Panc1 (cell line): ENCODE measurements at regions not wholly inside any gene's neighbourhood (a gene's known extent, or its start where the extent isn't known, plus 50 kb on each side); places are given as distances from the start of the nearest gene placed in this dataset.

Source experiments
- POLR2AphosphoS5 ChIP-seq: IDR thresholded peaks from 2 replicates; pipeline ENCODE4 v1.6.1; 2012; ENCODE audit warnings: mild to moderate bottlenecking, low read depth, low read length, moderate library complexity
- REST ChIP-seq, 2 experiments: IDR thresholded peaks; 2 replicates each; pipeline ENCODE4 v1.6.1; 2011 to 2012; ENCODE audit warnings: low read depth in 2 of 2, control low read depth in 1 of 2, low read length in 1 of 2, mild to moderate bottlenecking in 1 of 2, moderate library complexity in 1 of 2; ENCODE audit not compliant: insufficient read depth in 1 of 2
- TF ChIP-seq, protein P1 (sequence below): fragments of 450-650 bp; IDR thresholded peaks from 2 replicates; pipeline ENCODE4 v1.5.1; 2017; ENCODE audit warnings: mild to moderate bottlenecking

GRCh38 chr3:26082911-26083310 is 293.0 kb downstream of the OXSM start:
- TF ChIP-seq, protein P1, sequence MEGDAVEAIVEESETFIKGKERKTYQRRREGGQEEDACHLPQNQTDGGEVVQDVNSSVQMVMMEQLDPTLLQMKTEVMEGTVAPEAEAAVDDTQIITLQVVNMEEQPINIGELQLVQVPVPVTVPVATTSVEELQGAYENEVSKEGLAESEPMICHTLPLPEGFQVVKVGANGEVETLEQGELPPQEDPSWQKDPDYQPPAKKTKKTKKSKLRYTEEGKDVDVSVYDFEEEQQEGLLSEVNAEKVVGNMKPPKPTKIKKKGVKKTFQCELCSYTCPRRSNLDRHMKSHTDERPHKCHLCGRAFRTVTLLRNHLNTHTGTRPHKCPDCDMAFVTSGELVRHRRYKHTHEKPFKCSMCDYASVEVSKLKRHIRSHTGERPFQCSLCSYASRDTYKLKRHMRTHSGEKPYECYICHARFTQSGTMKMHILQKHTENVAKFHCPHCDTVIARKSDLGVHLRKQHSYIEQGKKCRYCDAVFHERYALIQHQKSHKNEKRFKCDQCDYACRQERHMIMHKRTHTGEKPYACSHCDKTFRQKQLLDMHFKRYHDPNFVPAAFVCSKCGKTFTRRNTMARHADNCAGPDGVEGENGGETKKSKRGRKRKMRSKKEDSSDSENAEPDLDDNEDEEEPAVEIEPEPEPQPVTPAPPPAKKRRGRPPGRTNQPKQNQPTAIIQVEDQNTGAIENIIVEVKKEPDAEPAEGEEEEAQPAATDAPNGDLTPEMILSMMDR, result no peak
- no peak for TF ChIP-seq REST (IDR thresholded peaks at IDR 0.05; ENCODE audit: insufficient read depth in 1 of 2, low read depth in 2 of 2, low read length in 1 of 2)
- TF ChIP-seq POLR2AphosphoS5, result no peak
